Bone marrow (tissue), 2 donors: ENCODE measurements at regions not wholly inside any gene's neighbourhood (a gene's known extent, or its start where the extent isn't known, plus 50 kb on each side); places are given as distances from the start of the nearest gene placed in this dataset.

Source experiments
- DNase-seq, 2 donors: peaks; one replicate each; lab custom pipeline; 2025; lab: John Stamatoyannopoulos, UW

- DNase-seq, result no peak
Observed at GRCh38 chr13:50195045-50195444, 179.8 kb downstream of the KCNRG start.

- no peak for DNase-seq
Observed at GRCh38 chr13:50196118-50196517, 180.9 kb downstream of the KCNRG start.

- no peak for DNase-seq
Observed at GRCh38 chr13:50197705-50198104, 182.5 kb downstream of the KCNRG start.

DNA sequence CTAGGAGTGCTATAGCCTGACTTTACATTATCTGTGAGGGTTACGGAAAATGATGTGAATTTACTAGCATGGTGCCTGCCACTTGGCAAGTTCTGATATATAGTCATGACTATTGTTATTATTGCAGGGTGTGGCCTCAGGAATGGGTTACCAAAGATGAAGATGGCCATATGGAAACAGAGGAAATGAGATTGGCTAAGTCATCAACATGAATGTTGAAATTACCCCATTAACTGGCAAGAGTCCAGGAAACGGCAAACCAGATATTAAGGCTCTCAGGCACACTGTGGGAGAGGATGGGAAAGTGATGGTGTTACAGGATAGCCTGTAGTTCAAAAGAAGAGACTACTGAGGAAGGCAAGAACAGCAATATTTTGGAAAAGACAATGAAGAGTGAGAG is 183.3 kb downstream of the KCNRG start:
- no peak for DNase-seq

- no peak for DNase-seq
Observed at GRCh38 chr13:50200569-50200968, 185.3 kb downstream of the KCNRG start.

DNA sequence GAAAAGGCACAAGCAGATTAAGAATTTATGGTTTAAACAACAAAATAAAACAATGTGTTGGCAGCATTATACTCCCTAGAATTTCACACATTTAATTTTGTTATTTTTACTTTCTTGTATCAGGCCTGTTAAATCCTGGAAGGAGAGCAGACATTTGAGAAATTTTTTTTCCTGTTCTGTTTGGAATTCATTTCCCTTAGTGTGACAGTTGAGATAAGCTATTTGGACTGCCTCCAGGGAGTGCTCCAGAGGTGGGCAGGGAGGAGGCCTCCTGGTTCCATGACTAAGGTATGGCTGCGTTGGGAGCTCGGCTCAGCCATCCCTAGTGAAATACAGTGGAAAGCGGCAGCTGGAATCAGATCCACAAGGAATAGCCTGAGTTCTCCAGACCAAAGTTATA is 185.7 kb downstream of the KCNRG start:
- DNase-seq, result no peak

- DNase-seq, result no peak
Observed at GRCh38 chr13:50202485-50202884, 187.2 kb downstream of the KCNRG start.

DNA sequence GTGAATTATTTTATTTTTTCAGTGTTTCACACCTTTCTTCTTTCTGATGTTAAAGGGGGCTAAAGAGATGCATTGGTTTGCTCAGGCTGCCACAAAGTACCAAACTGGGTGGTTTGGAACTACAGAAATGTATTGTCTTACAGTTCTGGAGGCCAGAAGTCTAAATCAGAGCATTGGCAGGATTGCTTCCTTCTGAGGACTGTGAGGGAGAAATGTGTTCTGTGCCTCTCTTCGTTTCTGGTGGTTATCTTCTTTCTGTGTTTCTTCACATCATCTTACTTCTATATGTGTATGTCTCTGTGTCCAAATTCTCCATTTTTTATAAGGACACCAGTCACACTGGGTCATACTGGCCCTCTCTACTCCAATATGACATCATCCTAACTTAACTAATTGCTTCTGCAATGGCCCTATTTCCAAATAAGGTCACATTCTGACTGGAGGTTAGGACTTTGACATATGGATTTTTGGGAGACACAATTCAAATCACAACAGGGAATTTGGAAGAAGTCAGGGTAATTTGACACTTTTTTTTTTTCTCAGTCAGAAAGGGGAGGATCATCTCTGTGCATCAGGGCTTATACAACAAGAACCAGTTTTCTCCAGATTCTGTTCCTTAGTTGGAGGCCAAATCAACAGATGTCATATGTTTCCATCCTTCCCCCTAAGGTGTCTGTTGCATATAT is 188.2 kb downstream of the KCNRG start:
- DNase-seq, result no peak

DNA sequence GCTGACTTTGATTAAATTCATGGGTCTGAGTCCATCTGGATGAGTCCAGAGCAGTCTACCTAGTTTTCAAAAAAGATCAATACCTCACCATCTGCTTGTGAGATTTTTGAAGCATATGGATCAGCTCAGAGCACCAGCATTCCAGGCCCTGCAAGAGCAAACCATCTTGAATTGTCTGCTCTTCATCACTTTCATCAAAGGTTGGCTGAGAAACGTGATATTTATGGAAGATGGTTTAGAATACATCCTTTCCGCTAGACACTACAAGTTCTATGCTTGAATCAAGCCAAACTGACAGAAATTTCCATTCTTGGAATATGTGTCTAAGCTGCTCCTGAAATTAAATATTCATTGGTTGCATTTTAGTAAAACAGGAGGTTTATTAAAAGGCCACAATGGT is 190.3 kb downstream of the KCNRG start:
- no peak for DNase-seq

- peak; percentile 56 to 71 for DNase-seq
Observed at GRCh38 chr13:50208826-50209335, 193.6 kb downstream of the KCNRG start.

- no peak for DNase-seq
Observed at GRCh38 chr13:50209631-50210030, 194.4 kb downstream of the KCNRG start.

- no peak for DNase-seq
Observed at GRCh38 chr13:50213526-50213925, 198.3 kb downstream of the KCNRG start.

GRCh38 chr13:50214514-50214913 is 199.3 kb downstream of the KCNRG start:
- no peak for DNase-seq

- DNase-seq, result no peak
Observed at GRCh38 chr13:50215399-50215798, 200.2 kb downstream of the KCNRG start.

DNA sequence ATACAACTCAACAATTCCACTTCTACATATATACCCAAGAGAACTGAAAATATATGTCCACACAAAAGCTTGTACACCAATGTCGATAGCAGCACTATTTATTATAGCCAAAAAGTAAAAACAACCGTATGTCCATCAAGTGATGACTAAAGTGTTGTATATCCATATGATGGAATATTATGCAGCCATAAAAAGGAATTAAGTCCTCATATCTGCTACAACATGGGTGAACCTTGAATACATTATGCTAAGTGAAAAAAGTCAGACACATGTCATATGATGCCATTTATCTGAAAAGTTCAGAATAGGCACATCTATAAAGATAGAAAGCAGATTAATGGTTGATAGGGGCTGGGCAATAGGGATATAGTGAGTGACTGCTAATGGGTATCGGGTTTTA is 204.5 kb downstream of the KCNRG start:
- DNase-seq, result no peak

GRCh38 chr13:50220938-50221337 is 205.7 kb downstream of the KCNRG start:
- DNase-seq, result no peak

DNA sequence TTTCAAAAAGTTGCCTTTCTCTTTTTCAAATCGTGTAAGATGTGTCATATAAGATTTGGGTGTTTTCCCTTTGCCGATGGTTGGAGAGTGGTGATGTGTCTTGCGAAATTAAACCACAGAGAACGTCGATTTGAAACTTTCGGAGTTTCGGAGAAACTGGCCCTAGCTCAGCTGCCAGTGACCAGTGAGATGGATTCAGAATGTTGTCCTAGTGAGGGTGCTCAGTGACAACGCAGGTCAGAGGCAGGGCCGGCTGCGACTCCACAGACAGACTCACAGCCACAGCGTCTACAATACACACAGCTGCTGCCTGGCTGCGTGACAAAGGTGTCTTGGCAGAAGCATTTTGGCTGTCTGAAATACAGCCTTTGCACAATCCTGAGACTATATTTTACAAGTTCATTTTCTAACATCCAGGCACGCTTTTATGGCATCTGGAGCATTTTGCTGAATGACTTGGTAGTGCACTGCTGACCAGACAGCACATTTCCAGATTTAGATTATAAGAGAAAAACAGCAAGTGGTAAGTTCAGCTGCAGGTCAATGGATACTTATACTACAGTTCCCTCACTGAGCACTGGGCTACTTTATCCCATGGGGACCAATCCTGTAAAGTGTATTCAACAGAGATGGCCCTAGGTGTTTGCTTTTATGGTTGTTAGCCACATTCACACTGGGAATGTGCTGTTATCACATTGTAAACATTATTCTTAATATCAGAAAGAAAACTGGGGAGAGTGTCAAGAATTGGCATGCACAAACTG is 207.5 kb downstream of the KCNRG start:
- DNase-seq, result peak in 1 of 2 donors; percentile 48

DNA sequence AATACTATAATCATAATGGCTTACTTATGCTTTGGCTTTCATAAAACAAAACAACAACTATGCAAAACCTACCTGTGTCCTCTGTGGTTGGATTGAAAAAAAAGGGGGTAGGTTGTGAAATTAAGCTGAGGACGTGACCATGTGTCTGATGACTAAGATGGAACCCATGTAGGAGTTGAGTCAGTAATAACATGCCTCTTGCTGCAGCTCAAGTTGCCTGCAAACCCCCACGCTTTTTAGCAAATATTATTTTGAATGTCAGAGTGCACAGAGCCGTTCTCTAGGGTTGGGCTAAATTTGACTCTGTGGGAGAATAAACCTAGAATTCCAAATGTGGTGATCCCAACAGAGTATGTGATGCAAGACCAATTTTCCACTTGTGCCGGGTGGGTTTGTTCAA is 209.3 kb downstream of the KCNRG start:
- no peak for DNase-seq

DNA sequence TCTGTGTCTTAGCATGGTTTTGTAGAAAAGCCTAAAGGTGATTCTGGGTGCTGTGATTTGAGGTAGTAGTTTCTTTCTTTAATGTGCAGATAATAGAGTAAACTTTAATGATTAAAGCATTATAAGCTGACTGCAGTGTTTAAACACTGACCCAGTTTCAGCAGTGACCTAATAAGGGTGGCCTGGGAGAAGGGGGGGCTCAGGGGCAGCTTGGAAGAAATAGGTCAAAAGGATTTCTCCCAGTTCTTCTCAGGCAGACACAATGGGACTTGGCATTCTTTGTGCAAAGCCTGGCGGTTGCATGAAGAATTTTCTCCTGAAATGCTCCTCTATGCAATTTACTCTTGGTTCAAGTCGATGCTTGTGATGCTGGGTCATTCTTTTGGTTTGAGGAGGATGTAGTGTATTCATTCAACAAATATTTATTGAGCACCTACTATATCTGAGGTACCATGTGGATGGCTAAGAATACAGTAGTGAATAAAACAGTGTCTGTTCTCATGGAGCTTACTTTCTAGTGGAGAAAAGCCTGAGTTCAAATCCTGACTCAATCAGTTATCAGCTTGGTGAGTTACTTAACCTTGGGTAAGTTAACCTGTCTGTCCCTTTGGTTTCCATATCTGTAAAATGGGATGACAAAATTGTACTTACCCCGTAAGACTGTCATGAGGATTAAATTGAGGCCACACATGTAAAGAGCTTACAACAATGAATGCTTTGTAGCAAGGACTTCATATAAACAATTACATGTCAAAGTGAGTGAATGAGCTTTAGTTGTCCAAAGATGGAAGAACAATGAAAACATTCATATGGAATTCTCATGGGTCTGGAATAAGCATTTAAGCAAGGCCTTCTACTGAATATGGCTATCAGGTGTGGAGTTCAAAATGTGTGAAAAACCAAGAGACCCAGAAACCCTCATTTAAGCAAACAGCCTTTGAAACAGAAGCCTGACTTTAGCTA is 210.2 kb downstream of the KCNRG start:
- DNase-seq, result no peak

DNA sequence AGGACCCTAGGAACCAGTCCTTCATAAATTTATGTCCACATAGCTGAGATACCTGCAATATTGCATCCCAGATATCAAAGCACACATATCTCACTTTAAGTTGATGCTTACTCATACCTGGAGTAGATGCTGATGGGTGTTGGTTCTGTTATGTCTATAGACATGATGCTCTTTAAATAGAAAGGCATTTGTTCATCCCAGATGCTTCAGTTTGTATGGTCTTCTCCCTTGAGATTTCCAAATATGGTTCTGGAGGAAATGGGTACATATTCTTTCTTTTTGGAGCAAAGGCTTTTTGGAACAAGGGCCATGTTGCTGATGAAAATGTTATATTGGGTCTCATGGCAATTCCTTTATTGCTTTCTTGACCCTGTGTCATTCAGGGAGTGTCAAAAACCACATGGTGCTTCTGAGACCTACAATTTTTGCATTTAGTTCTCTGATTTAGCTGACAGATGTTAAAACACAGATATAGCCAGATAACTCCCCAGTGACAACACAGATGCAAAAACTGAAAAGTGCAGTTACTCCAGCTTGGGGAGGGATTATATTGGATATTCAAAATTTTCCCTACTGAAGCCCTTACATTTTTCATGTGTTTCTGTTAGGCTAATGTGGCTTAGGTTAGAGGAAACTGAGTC is 211.4 kb downstream of the KCNRG start:
- no peak for DNase-seq

DNA sequence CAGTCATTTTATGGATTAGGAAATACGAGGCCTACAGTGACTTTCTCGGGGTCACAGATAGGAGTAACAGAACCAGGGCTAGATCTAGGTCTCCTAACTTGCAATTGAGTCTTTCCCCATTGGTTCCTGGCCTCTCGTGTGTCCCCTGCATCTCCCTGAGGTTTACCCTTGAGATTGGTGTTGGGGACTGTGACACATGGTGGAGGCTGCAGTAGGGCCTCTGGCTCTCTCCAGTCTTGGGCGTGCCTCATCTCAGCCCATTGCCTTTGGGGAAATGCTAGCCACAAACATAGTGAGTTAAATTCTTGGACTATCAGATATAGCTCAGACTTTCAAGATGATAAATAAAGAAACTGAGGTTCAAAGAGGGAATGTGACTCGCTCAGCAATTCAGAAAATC is 212.1 kb downstream of the KCNRG start:
- no peak for DNase-seq

DNA sequence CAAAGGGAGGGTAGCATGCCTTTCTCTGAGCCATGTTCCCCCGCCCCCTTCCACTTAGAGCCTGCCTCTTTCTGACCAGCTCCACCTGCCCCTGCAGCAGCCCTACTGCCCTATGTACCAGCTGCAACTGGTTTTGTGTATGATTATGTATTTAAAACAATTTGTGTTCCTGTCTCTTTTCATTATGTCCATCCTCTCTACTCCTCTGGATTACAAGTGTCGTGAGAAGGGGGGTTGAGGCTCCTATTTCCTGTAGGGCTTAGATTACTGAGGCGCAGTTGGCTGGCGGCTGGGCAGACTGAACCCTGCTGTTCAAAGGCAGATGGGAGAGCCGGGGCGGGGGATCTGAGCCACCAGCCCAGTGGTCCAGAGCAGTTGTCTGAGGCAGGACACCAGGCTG is 213.3 kb downstream of the KCNRG start:
- DNase-seq, result no peak
